ENCODE measurements at regions not wholly inside any gene's neighbourhood (a gene's known extent, or its start where the extent isn't known, plus 50 kb on each side); places are given as distances from the start of the nearest gene placed in this dataset.

DNA sequence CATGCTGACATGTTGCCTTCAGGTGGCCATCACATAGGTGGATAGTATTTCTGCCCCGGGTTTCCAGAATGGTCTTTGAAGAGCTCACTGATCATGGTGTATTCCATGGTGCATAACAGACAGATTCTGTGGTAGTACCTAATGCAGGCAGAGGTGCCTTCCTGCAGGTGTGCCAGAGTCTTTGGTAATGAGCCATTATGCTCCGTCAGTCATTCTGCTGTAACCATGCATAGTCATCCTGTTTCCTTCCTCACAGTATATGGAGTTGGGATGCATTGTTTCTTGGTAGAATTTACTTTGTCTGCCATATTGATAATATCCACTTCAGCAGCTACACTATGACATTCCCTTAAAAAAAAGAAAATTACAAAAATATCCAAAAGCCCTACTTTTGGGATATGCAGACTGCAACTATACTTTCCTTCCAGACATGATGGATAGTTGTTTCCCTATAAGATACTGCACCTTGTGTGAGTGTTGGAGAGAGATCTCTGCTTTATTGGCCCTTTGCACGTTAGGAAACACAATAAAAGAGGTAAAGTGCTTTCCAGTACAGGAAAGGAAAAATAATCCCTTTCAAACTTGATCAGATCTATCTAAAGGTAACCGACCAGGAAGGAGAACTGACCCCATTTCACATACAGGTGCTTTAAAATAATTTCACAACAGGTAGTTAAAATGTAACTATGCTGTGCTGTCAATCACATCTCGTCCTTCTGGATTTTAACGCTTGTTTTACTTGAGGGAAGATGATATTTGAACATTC is 537.5 kb upstream of the WWC1 start:
- TF ChIP-seq, protein P1, sequence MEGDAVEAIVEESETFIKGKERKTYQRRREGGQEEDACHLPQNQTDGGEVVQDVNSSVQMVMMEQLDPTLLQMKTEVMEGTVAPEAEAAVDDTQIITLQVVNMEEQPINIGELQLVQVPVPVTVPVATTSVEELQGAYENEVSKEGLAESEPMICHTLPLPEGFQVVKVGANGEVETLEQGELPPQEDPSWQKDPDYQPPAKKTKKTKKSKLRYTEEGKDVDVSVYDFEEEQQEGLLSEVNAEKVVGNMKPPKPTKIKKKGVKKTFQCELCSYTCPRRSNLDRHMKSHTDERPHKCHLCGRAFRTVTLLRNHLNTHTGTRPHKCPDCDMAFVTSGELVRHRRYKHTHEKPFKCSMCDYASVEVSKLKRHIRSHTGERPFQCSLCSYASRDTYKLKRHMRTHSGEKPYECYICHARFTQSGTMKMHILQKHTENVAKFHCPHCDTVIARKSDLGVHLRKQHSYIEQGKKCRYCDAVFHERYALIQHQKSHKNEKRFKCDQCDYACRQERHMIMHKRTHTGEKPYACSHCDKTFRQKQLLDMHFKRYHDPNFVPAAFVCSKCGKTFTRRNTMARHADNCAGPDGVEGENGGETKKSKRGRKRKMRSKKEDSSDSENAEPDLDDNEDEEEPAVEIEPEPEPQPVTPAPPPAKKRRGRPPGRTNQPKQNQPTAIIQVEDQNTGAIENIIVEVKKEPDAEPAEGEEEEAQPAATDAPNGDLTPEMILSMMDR (IDR thresholded peaks at IDR 0.05): no peak
- no peak for TF ChIP-seq POLR2AphosphoS5 (IDR thresholded peaks at IDR 0.05)
- no peak for TF ChIP-seq POLR2A (IDR thresholded peaks at IDR 0.05)

All from transverse colon (tissue), 4 donors.